ENCODE measurements at regions not wholly inside any gene's neighbourhood (a gene's known extent, or its start where the extent isn't known, plus 50 kb on each side); places are given as distances from the start of the nearest gene placed in this dataset.
"Not testable (repeated sequence)": the region's sequence is repeated elsewhere in the genome, so short reads cannot be mapped to it uniquely, and the experiment has no call there.

DNA sequence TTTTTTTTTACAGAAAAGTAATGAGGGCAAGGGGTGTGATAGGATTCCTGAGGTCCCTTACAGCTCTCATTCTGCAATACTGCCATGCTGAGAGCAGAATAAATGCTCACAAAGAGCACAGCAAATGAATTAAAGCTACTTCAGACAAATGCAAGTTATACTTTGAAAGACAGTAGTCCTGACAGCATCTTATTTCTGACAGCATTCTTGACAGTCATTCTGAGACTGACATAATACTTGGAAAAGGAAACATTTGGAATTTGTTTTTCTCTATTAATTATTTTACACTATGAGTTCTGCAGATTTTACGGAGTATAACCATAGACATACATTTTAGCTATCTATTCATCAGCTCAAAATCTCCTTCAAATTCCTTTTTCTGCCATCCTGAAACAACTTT, 935.2 kb upstream of the FAM98A start:
- Mint-ChIP-seq H3K4me3 (no peak overlapping the region), H3K27me3 (no peaks in the 10 kb centered on the region), H3K27ac (no peak overlapping the region), H3K4me1 (ENCODE audit: low read depth) (no peaks in the 10 kb centered on the region), H3K9me3 (peaks cover 12% of the 10 kb centered on the region), H3K36me3 (ENCODE audit: low read depth) (no peaks in the 10 kb centered on the region)
- intact Hi-C loops (cut with micrococcal nuclease), result no loop called here

DNA sequence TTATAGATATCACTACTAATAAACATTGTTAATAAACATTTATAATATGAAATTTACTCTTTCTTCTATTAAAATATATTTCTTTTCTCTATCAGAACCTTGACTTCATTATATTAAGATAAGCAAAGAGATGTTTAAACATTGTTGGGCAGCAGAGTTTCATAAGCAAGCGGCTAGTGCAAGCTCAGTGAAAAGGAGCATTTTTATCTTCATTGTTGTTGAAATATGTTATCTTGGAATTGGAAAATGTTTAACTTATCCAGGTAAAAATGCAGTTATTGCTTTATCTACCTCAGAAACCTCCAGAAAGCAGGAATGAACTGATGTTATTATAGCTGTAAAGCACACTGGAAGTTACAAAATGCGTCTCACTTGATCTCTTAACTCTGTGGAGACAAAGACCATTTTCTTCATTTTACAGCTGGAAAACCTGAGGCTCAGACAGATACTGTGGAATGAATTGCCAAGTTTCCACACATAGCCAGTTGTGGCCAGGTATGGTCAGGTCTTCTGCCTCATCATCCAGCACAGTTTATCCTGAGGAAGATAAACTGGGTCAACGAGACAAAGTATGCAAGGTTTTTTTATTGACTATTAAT, 934.6 kb upstream of the FAM98A start:
- no peaks in the 10 kb centered on the region for H3K27me3 Mint-ChIP-seq
- H3K27ac Mint-ChIP-seq, result no peak overlapping the region
- peaks cover 5% of the 10 kb centered on the region for H3K9me3 Mint-ChIP-seq

DNA sequence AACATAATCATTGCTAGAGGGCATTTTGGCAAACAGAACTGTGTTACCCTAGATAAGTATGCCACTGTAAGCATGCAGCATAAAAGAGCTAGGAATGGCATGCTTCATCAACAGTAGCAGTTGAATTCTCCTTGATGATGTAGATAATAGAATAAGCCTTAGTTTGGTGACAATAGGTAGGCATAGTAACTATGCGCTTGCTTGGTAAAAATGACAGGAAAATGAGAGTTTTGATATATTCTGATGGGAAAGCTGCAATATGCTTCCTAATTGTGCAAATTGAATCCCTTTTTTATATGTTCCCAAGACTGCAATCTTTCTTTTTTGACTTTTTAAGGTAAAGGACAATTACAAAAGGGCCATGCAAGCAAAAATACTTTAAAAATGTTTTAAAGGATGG, 930.9 kb upstream of the FAM98A start:
- intact Hi-C loops (cut with micrococcal nuclease), result no loop called here
- H3K4me3 Mint-ChIP-seq, result no peak overlapping the region
- no peak overlapping the region for H3K27ac Mint-ChIP-seq

More for the DNA sequence above, 934.6 kb upstream of the FAM98A start:
- H3K36me3 Mint-ChIP-seq (ENCODE audit: low read depth), result no peaks in the 10 kb centered on the region
- H3K4me1 Mint-ChIP-seq (ENCODE audit: low read depth), result no peaks in the 10 kb centered on the region
- intact Hi-C loops (cut with micrococcal nuclease), result no loop called here
- no peak overlapping the region for H3K4me3 Mint-ChIP-seq

DNA sequence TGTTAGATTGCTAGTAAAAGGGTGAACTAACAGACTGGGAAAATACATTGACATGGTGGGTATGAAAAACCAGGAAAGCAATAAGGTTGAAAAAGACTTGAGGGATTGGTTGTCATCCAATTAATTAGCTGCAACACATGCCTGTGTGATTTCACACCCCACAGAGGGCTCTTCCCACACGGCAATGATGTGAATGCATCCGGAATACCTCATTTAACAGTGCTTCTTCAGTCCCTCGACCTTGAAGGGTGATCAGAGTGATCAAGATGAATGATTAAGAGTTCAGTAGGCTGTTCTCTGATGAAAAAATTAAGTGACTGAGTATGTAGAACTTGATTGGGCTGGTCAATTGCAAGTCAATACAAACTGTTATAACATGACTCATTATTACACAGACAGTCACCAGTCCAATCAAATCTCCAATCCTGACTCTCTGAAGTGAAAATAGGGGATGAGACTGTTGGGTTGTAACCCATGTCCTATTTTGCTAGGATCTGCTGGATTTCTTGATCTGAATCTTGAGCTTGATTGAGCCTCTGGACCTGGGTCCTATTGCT, 924.9 kb upstream of the FAM98A start:
- Mint-ChIP-seq H3K36me3 (ENCODE audit: low read depth) (no peaks in the 10 kb centered on the region), H3K4me1 (ENCODE audit: low read depth) (no peaks in the 10 kb centered on the region), H3K27ac (no peak overlapping the region), H3K4me3 (no peak overlapping the region), H3K27me3 (no peaks in the 10 kb centered on the region), H3K9me3 (peaks cover 17% of the 10 kb centered on the region)
- intact Hi-C loops (cut with micrococcal nuclease), result no loop called here

More for the DNA sequence above, 930.9 kb upstream of the FAM98A start:
- H3K36me3 Mint-ChIP-seq (ENCODE audit: low read depth), result no peaks in the 10 kb centered on the region
- no peaks in the 10 kb centered on the region for H3K4me1 Mint-ChIP-seq (ENCODE audit: low read depth)
- no peaks in the 10 kb centered on the region for H3K27me3 Mint-ChIP-seq
- peaks cover under 1% of the 10 kb centered on the region for H3K9me3 Mint-ChIP-seq

GRCh38 chr2:34519659-34520058, 920.6 kb upstream of the FAM98A start:
- Mint-ChIP-seq H3K4me1 (ENCODE audit: low read depth) (no peaks in the 10 kb centered on the region), H3K27me3 (no peaks in the 10 kb centered on the region), H3K27ac (no peak overlapping the region)

GRCh38 chr2:34498561-34498960, 899.5 kb upstream of the FAM98A start:
- no peaks in the 10 kb centered on the region for H3K4me1 Mint-ChIP-seq (ENCODE audit: low read depth)
- H3K27ac Mint-ChIP-seq, result no peak overlapping the region
- H3K36me3 Mint-ChIP-seq (ENCODE audit: low read depth), result no peaks in the 10 kb centered on the region
- no peak overlapping the region for H3K4me3 Mint-ChIP-seq
- intact Hi-C loops (cut with micrococcal nuclease), result no loop called here
- H3K9me3 Mint-ChIP-seq, result peaks cover 45% of the 10 kb centered on the region
- no peaks in the 10 kb centered on the region for H3K27me3 Mint-ChIP-seq

More at GRCh38 chr2:34519659-34520058, 920.6 kb upstream of the FAM98A start:
- no peaks in the 10 kb centered on the region for H3K36me3 Mint-ChIP-seq (ENCODE audit: low read depth)
- intact Hi-C loops (cut with micrococcal nuclease), result no loop called here
- peaks cover 34% of the 10 kb centered on the region for H3K9me3 Mint-ChIP-seq
- H3K4me3 Mint-ChIP-seq, result no peak overlapping the region

- H3K4me1 Mint-ChIP-seq (ENCODE audit: low read depth); intact Hi-C loops (cut with micrococcal nuclease); H3K4me3 Mint-ChIP-seq; H3K27me3 Mint-ChIP-seq; H3K36me3 Mint-ChIP-seq (ENCODE audit: low read depth); H3K27ac Mint-ChIP-seq: not testable (repeated sequence)
- H3K9me3 Mint-ChIP-seq, result peaks cover 47% of the 10 kb centered on the region
Observed at GRCh38 chr2:34494192-34494591, 895.1 kb upstream of the FAM98A start.

DNA sequence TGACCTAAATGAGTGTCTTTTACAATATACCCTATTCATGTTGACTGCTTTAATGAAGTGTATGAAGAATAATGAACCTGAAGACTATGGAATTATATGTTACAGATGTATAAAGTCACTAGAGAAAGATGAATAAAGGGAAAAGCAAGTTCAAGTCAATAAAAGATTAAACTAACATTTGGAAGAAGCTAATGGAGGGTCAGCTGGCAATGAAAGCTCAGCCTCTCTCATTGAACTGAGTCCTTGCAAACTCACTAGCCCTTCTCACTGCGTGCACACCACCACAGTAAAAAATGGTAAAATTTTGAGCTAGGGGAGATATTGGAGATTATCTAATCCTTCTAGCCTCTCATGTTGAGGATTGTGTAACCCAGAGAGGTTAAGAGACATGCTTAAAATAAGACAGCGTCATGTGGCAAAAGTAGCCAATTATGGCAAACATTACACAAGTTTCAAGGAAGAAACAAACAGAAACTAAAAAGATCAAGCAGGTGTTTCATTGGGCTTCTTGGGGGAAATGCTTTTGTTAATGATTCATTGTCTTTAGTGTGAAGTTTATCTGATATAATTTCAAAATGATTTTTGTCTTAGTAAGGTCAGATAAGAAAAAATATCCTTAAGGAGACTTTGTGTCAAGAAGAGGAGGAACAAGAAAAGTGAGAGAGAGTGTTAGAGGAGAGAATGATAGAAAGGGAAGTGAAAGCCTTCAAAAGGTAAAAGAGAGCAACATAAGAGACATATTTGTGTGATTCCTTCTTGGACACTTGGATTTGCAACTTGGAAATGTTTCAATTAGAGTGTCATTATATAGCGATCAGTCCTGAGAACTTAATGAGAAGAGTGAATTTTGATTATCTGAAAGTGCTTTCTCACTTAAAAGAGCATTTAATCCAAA, 893.7 kb upstream of the FAM98A start:
- peaks cover 37% of the 10 kb centered on the region for H3K9me3 Mint-ChIP-seq
- H3K4me1 Mint-ChIP-seq (ENCODE audit: low read depth), result no peaks in the 10 kb centered on the region
- H3K4me3 Mint-ChIP-seq, result no peak overlapping the region
- H3K27me3 Mint-ChIP-seq, result no peaks in the 10 kb centered on the region
- no peak overlapping the region for H3K27ac Mint-ChIP-seq
- H3K36me3 Mint-ChIP-seq (ENCODE audit: low read depth), result no peaks in the 10 kb centered on the region
- intact Hi-C loops (cut with micrococcal nuclease), result no loop called here

DNA sequence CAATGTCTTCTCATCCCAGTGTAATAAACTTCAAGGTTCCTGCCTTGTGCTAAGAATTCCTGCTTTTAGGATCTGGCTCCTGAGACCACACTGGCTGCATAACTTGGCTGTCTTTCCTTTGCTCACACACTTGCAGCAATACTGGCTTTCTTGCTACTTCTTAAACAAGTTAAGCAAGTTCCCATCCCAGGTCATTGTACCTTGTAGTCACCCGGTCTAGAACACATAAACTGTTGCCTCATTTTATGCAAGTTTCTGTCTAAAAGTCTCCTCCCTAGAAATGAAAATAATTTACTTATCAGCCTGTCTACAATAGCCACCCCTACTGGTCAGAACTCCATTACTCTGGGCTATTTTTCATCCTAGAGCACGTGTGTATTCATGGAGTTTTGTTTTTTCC, 887.9 kb upstream of the FAM98A start:
- H3K4me1 Mint-ChIP-seq (ENCODE audit: low read depth), result no peaks in the 10 kb centered on the region
- no peak overlapping the region for H3K27ac Mint-ChIP-seq
- peaks cover 8% of the 10 kb centered on the region for H3K9me3 Mint-ChIP-seq
- H3K27me3 Mint-ChIP-seq, result no peaks in the 10 kb centered on the region
- no peak overlapping the region for H3K4me3 Mint-ChIP-seq
- intact Hi-C loops (cut with micrococcal nuclease), result no loop called here
- H3K36me3 Mint-ChIP-seq (ENCODE audit: low read depth), result no peaks in the 10 kb centered on the region

- Mint-ChIP-seq H3K36me3 (ENCODE audit: low read depth) (no peaks in the 10 kb centered on the region), H3K27ac (no peak overlapping the region), H3K9me3 (peaks cover 6% of the 10 kb centered on the region), H3K27me3 (no peaks in the 10 kb centered on the region), H3K4me3 (no peak overlapping the region), H3K4me1 (ENCODE audit: low read depth) (no peaks in the 10 kb centered on the region)
- intact Hi-C loops (cut with micrococcal nuclease), result no loop called here
Observed at GRCh38 chr2:34481542-34481941, 882.4 kb upstream of the FAM98A start.

- H3K4me3 Mint-ChIP-seq, result no peak overlapping the region
- intact Hi-C loops (cut with micrococcal nuclease), result no loop called here
- H3K27ac Mint-ChIP-seq, result no peak overlapping the region
- peaks cover 6% of the 10 kb centered on the region for H3K9me3 Mint-ChIP-seq
- no peaks in the 10 kb centered on the region for H3K36me3 Mint-ChIP-seq (ENCODE audit: low read depth)
- no peaks in the 10 kb centered on the region for H3K27me3 Mint-ChIP-seq
- no peaks in the 10 kb centered on the region for H3K4me1 Mint-ChIP-seq (ENCODE audit: low read depth)
Observed at GRCh38 chr2:34480366-34480765, 881.3 kb upstream of the FAM98A start.

DNA sequence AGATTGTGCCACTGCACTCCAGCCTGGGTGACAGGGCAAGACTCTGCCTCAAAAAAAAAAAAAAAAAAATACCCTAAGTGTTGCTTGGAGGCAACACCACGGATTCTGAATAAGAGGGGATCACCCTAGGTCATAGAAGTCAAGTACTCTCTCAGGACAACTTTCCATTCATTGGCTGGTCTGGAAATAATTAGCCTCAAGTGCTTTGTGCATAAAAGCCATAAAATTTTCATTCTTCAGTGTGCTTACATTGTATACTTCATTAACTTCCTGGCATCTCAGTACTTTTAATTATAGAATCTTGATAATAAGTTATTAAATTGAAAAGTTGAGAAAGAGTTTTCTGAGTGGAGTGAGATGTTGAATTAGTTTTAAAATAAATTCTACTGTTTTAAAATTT, 876.1 kb upstream of the FAM98A start:
- H3K4me3 Mint-ChIP-seq, result no peak overlapping the region
- no peaks in the 10 kb centered on the region for H3K36me3 Mint-ChIP-seq (ENCODE audit: low read depth)
- peaks cover 19% of the 10 kb centered on the region for H3K9me3 Mint-ChIP-seq
- H3K27me3 Mint-ChIP-seq, result no peaks in the 10 kb centered on the region
- intact Hi-C loops (cut with micrococcal nuclease), result no loop called here
- H3K4me1 Mint-ChIP-seq (ENCODE audit: low read depth), result no peaks in the 10 kb centered on the region
- H3K27ac Mint-ChIP-seq, result no peak overlapping the region

DNA sequence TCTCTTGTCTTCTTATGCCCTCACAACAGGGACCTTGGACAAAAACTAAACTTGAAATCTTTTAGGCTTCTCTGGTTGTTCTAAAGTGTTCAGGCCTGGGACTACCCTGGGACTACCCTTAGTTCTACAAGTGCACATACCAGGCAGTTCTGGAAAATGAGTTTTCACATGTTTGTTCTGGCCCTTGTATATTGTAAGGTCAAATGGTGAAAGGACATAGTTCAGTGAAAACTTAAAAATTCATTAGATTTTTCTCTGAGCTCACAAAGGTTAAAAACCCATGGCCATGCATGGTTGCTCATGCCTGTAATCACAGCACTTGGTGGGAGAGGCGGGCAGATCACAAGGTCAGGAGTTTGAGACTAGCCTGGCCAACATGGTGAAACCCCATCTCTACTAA, 875.5 kb upstream of the FAM98A start:
- Mint-ChIP-seq H3K4me1 (ENCODE audit: low read depth) (no peaks in the 10 kb centered on the region), H3K4me3 (no peak overlapping the region), H3K9me3 (peaks cover 24% of the 10 kb centered on the region), H3K27me3 (no peaks in the 10 kb centered on the region), H3K36me3 (ENCODE audit: low read depth) (no peaks in the 10 kb centered on the region), H3K27ac (no peak overlapping the region)
- intact Hi-C loops (cut with micrococcal nuclease), result no loop called here

- Mint-ChIP-seq H3K27me3 (no peaks in the 10 kb centered on the region), H3K27ac (no peak overlapping the region), H3K36me3 (ENCODE audit: low read depth) (no peaks in the 10 kb centered on the region), H3K9me3 (peaks cover 51% of the 10 kb centered on the region), H3K4me3 (no peak overlapping the region), H3K4me1 (ENCODE audit: low read depth) (no peaks in the 10 kb centered on the region)
- intact Hi-C loops (cut with micrococcal nuclease), result no loop called here
Observed at GRCh38 chr2:34447097-34447496, 848.0 kb upstream of the FAM98A start.

Data from dendritic cell treated with granulocyte-macrophage colony-stimulating factor and Interleukin-4, amounts not matched to agents 40 ng/mL and 50 ng/mL, for 4 days (primary cell).